ENCODE measurements at regions not wholly inside any gene's neighbourhood (a gene's known extent, or its start where the extent isn't known, plus 50 kb on each side); places are given as distances from the start of the nearest gene placed in this dataset.

- Histone ChIP-seq H3K27ac (ENCODE audit: low read depth in 1 of 3, low read length in 2 of 3) (no peak overlapping the region), H3K9me3 (ENCODE audit: control insufficient read depth in 2 of 2, insufficient read depth in 1 of 2, low read depth in 1 of 2, low read length in 1 of 2) (no peaks in the 10 kb centered on the region), H3K36me3 (ENCODE audit: control insufficient read depth in 3 of 3, insufficient read depth in 2 of 3, low read depth in 1 of 3, low read length in 3 of 3) (no peaks in the 10 kb centered on the region), H3K27me3 (ENCODE audit: control insufficient read depth in 3 of 3, insufficient read depth in 3 of 3, low read length in 3 of 3) (no peaks in the 10 kb centered on the region), H3K4me1 (ENCODE audit: control insufficient read depth in 3 of 3, insufficient read depth in 2 of 3, low read depth in 1 of 3, low read length in 2 of 3) (no peaks in the 10 kb centered on the region), H3K4me3 (ENCODE audit: low read depth in 1 of 3, low read length in 3 of 3) (no peak overlapping the region)
- FAIRE-seq = no peak
- 61 to 72% (median 66%) methylated on average over 6 of the region's 6 CpGs for WGBS, 3 donors
- no peak for DNase-seq
Measured at GRCh38 chr1:58392083-58392482, 154.4 kb downstream of the OMA1 start.

- no peak for FAIRE-seq
Measured at GRCh38 chr1:58391514-58391913, 155.0 kb downstream of the OMA1 start.

GRCh38 chr1:58391056-58391455 is 155.5 kb downstream of the OMA1 start:
- H3K4me3 ChIP-seq (ENCODE audit: low read depth in 1 of 3, low read length in 3 of 3) = no peak overlapping the region
- H3K27me3 ChIP-seq (ENCODE audit: control insufficient read depth in 3 of 3, insufficient read depth in 3 of 3, low read length in 3 of 3) = no peaks in the 10 kb centered on the region
- WGBS, 3 donors = 63 to 86% (median 82%) methylated on average over 5 of the region's 5 CpGs
- no peaks in the 10 kb centered on the region for H3K4me1 ChIP-seq (ENCODE audit: control insufficient read depth in 3 of 3, insufficient read depth in 2 of 3, low read depth in 1 of 3, low read length in 2 of 3)
- DNase-seq = no peak
- no peaks in the 10 kb centered on the region for H3K36me3 ChIP-seq (ENCODE audit: control insufficient read depth in 3 of 3, insufficient read depth in 2 of 3, low read depth in 1 of 3, low read length in 3 of 3)
- no peaks in the 10 kb centered on the region for H3K9me3 ChIP-seq (ENCODE audit: control insufficient read depth in 2 of 2, insufficient read depth in 1 of 2, low read depth in 1 of 2, low read length in 1 of 2)
- no peak overlapping the region for H3K27ac ChIP-seq (ENCODE audit: low read depth in 1 of 3, low read length in 2 of 3)
- FAIRE-seq = no peak

More at GRCh38 chr1:58391514-58391913, 155.0 kb downstream of the OMA1 start:
- DNase-seq = no peak
- Histone ChIP-seq H3K27ac (ENCODE audit: low read depth in 1 of 3, low read length in 2 of 3) (no peak overlapping the region), H3K9me3 (ENCODE audit: control insufficient read depth in 2 of 2, insufficient read depth in 1 of 2, low read depth in 1 of 2, low read length in 1 of 2) (no peaks in the 10 kb centered on the region), H3K36me3 (ENCODE audit: control insufficient read depth in 3 of 3, insufficient read depth in 2 of 3, low read depth in 1 of 3, low read length in 3 of 3) (no peaks in the 10 kb centered on the region), H3K27me3 (ENCODE audit: control insufficient read depth in 3 of 3, insufficient read depth in 3 of 3, low read length in 3 of 3) (no peaks in the 10 kb centered on the region), H3K4me3 (ENCODE audit: low read depth in 1 of 3, low read length in 3 of 3) (no peak overlapping the region), H3K4me1 (ENCODE audit: control insufficient read depth in 3 of 3, insufficient read depth in 2 of 3, low read depth in 1 of 3, low read length in 2 of 3) (no peaks in the 10 kb centered on the region)
- WGBS, 3 donors = 66 to 79% (median 78%) methylated on average over 3 of the region's 3 CpGs

- Histone ChIP-seq H3K27ac (ENCODE audit: low read depth in 1 of 3, low read length in 2 of 3) (no peak overlapping the region), H3K4me1 (ENCODE audit: control insufficient read depth in 3 of 3, insufficient read depth in 2 of 3, low read depth in 1 of 3, low read length in 2 of 3) (no peaks in the 10 kb centered on the region), H3K9me3 (ENCODE audit: control insufficient read depth in 2 of 2, insufficient read depth in 1 of 2, low read depth in 1 of 2, low read length in 1 of 2) (no peaks in the 10 kb centered on the region), H3K4me3 (ENCODE audit: low read depth in 1 of 3, low read length in 3 of 3) (no peak overlapping the region), H3K36me3 (ENCODE audit: control insufficient read depth in 3 of 3, insufficient read depth in 2 of 3, low read depth in 1 of 3, low read length in 3 of 3) (no peaks in the 10 kb centered on the region), H3K27me3 (ENCODE audit: control insufficient read depth in 3 of 3, insufficient read depth in 3 of 3, low read length in 3 of 3) (no peaks in the 10 kb centered on the region)
- 65 to 100% (median 82%) methylated on average over 1 of the region's 1 CpG for WGBS, 3 donors
- DNase-seq (no peak), FAIRE-seq (no peak)
Measured at GRCh38 chr1:58390091-58390490, 156.4 kb downstream of the OMA1 start.

GRCh38 chr1:58380345-58380744 is 166.2 kb downstream of the OMA1 start:
- no peak overlapping the region for H3K4me3 ChIP-seq (ENCODE audit: low read depth in 1 of 3, low read length in 3 of 3)
- FAIRE-seq (no peak), DNase-seq (no peak)
- no peaks in the 10 kb centered on the region for H3K4me1 ChIP-seq (ENCODE audit: control insufficient read depth in 3 of 3, insufficient read depth in 2 of 3, low read depth in 1 of 3, low read length in 2 of 3)
- H3K36me3 ChIP-seq (ENCODE audit: control insufficient read depth in 3 of 3, insufficient read depth in 2 of 3, low read depth in 1 of 3, low read length in 3 of 3) = no peaks in the 10 kb centered on the region
- no peak overlapping the region for H3K27ac ChIP-seq (ENCODE audit: low read depth in 1 of 3, low read length in 2 of 3)
- peaks cover 0 to 4% of the 10 kb centered on the region in 2 donors for H3K9me3 ChIP-seq (ENCODE audit: control insufficient read depth in 2 of 2, insufficient read depth in 1 of 2, low read depth in 1 of 2, low read length in 1 of 2)
- no peaks in the 10 kb centered on the region for H3K27me3 ChIP-seq (ENCODE audit: control insufficient read depth in 3 of 3, insufficient read depth in 3 of 3, low read length in 3 of 3)
- WGBS, 3 donors = 91 to 94% (median 93%) methylated on average over 2 of the region's 2 CpGs

GRCh38 chr1:58367217-58367616 is 179.3 kb downstream of the OMA1 start:
- Histone ChIP-seq H3K27ac (ENCODE audit: low read depth in 1 of 3, low read length in 2 of 3) (no peak overlapping the region), H3K36me3 (ENCODE audit: control insufficient read depth in 3 of 3, insufficient read depth in 2 of 3, low read depth in 1 of 3, low read length in 3 of 3) (no peaks in the 10 kb centered on the region), H3K4me1 (ENCODE audit: control insufficient read depth in 3 of 3, insufficient read depth in 2 of 3, low read depth in 1 of 3, low read length in 2 of 3) (no peaks in the 10 kb centered on the region), H3K9me3 (ENCODE audit: control insufficient read depth in 2 of 2, insufficient read depth in 1 of 2, low read depth in 1 of 2, low read length in 1 of 2) (peaks cover 0 to 10% of the 10 kb centered on the region in 2 donors), H3K4me3 (ENCODE audit: low read depth in 1 of 3, low read length in 3 of 3) (no peak overlapping the region), H3K27me3 (ENCODE audit: control insufficient read depth in 3 of 3, insufficient read depth in 3 of 3, low read length in 3 of 3) (peaks cover 0 to 2% (median 0%) of the 10 kb centered on the region in 3 donors)
- FAIRE-seq = no peak
- DNase-seq = no peak

GRCh38 chr1:58365328-58365727 is 181.2 kb downstream of the OMA1 start:
- Histone ChIP-seq H3K36me3 (ENCODE audit: control insufficient read depth in 3 of 3, insufficient read depth in 2 of 3, low read depth in 1 of 3, low read length in 3 of 3) (no peaks in the 10 kb centered on the region), H3K4me1 (ENCODE audit: control insufficient read depth in 3 of 3, insufficient read depth in 2 of 3, low read depth in 1 of 3, low read length in 2 of 3) (no peaks in the 10 kb centered on the region), H3K4me3 (ENCODE audit: low read depth in 1 of 3, low read length in 3 of 3) (no peak overlapping the region), H3K27ac (ENCODE audit: low read depth in 1 of 3, low read length in 2 of 3) (no peak overlapping the region), H3K9me3 (ENCODE audit: control insufficient read depth in 2 of 2, insufficient read depth in 1 of 2, low read depth in 1 of 2, low read length in 1 of 2) (no peaks in the 10 kb centered on the region), H3K27me3 (ENCODE audit: control insufficient read depth in 3 of 3, insufficient read depth in 3 of 3, low read length in 3 of 3) (peaks cover 0 to 2% (median 0%) of the 10 kb centered on the region in 3 donors)
- FAIRE-seq = no peak
- no peak for DNase-seq
- 86 to 91% (median 91%) methylated on average over 2 of the region's 2 CpGs for WGBS, 3 donors

- Histone ChIP-seq H3K4me1 (ENCODE audit: control insufficient read depth in 3 of 3, insufficient read depth in 2 of 3, low read depth in 1 of 3, low read length in 2 of 3) (no peaks in the 10 kb centered on the region), H3K4me3 (ENCODE audit: low read depth in 1 of 3, low read length in 3 of 3) (no peak overlapping the region), H3K36me3 (ENCODE audit: control insufficient read depth in 3 of 3, insufficient read depth in 2 of 3, low read depth in 1 of 3, low read length in 3 of 3) (no peaks in the 10 kb centered on the region), H3K27me3 (ENCODE audit: control insufficient read depth in 3 of 3, insufficient read depth in 3 of 3, low read length in 3 of 3) (peaks cover 0 to 2% (median 0%) of the 10 kb centered on the region in 3 donors), H3K27ac (ENCODE audit: low read depth in 1 of 3, low read length in 2 of 3) (no peak overlapping the region), H3K9me3 (ENCODE audit: control insufficient read depth in 2 of 2, insufficient read depth in 1 of 2, low read depth in 1 of 2, low read length in 1 of 2) (no peaks in the 10 kb centered on the region)
- FAIRE-seq (no peak), DNase-seq (no peak)
- WGBS, 3 donors = 63 to 84% (median 74%) methylated on average over 3 of the region's 3 CpGs
Measured at GRCh38 chr1:58363585-58363984, 182.9 kb downstream of the OMA1 start.

GRCh38 chr1:58361134-58361533 is 185.4 kb downstream of the OMA1 start:
- Histone ChIP-seq H3K4me1 (ENCODE audit: control insufficient read depth in 3 of 3, insufficient read depth in 2 of 3, low read depth in 1 of 3, low read length in 2 of 3) (no peaks in the 10 kb centered on the region), H3K36me3 (ENCODE audit: control insufficient read depth in 3 of 3, insufficient read depth in 2 of 3, low read depth in 1 of 3, low read length in 3 of 3) (no peaks in the 10 kb centered on the region), H3K4me3 (ENCODE audit: low read depth in 1 of 3, low read length in 3 of 3) (no peak overlapping the region), H3K27me3 (ENCODE audit: control insufficient read depth in 3 of 3, insufficient read depth in 3 of 3, low read length in 3 of 3) (peaks cover 0 to 2% (median 0%) of the 10 kb centered on the region in 3 donors), H3K9me3 (ENCODE audit: control insufficient read depth in 2 of 2, insufficient read depth in 1 of 2, low read depth in 1 of 2, low read length in 1 of 2) (no peaks in the 10 kb centered on the region), H3K27ac (ENCODE audit: low read depth in 1 of 3, low read length in 2 of 3) (no peak overlapping the region)
- FAIRE-seq (no peak), DNase-seq (no peak)
- 21 to 56% (median 29%) methylated on average over 2 of the region's 2 CpGs for WGBS, 3 donors

Measured in small intestine (tissue), 7 donors.